ENCODE measurements at regions not wholly inside any gene's neighbourhood (a gene's known extent, or its start where the extent isn't known, plus 50 kb on each side); places are given as distances from the start of the nearest gene placed in this dataset.

DNA sequence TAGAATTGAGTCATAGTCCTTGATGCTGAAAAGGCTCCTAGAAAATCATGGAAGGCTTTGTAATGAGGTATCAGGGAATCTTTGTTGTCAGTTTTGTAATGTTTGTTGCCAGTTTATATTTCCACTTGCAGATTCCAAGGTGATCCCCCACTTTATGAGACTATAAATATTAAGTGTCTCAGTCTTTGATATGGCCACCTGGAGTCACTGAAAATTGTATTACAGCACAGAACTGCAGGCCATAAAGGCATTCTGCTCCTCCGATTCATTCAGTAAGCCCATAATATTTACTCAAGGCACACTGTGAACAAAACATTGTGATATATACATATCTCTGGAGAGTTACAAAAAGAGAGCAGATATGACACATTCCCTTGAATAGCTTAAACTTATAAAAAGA is 457.8 kb upstream of the ZNF385D start:
- no peaks in the 10 kb centered on the region for H3K4me1 ChIP-seq (ENCODE audit: insufficient read depth, low read length)
- no TSS peak for BruUV-seq (replicated peaks)
- DNase-seq (no peak), ATAC-seq (peak; percentile 57)
- intact Hi-C loops (cut with micrococcal nuclease), result no loop called here
- no peak overlapping the region for H3K9ac ChIP-seq (ENCODE audit: low read length)
- H3K9me3 ChIP-seq (ENCODE audit: low read length), result no peaks in the 10 kb centered on the region
- no peaks in the 10 kb centered on the region for H3K36me3 ChIP-seq (ENCODE audit: low read depth, low read length)
- no peak overlapping the region for H3K4me2 ChIP-seq (ENCODE audit: low read length)
- H3K9me2 ChIP-seq (replicated peaks; ENCODE audit: low read length), result no peaks in the 10 kb centered on the region
- H4K20me1 ChIP-seq (ENCODE audit: low read length), result no peaks in the 10 kb centered on the region
- TF ChIP-seq, protein P1, sequence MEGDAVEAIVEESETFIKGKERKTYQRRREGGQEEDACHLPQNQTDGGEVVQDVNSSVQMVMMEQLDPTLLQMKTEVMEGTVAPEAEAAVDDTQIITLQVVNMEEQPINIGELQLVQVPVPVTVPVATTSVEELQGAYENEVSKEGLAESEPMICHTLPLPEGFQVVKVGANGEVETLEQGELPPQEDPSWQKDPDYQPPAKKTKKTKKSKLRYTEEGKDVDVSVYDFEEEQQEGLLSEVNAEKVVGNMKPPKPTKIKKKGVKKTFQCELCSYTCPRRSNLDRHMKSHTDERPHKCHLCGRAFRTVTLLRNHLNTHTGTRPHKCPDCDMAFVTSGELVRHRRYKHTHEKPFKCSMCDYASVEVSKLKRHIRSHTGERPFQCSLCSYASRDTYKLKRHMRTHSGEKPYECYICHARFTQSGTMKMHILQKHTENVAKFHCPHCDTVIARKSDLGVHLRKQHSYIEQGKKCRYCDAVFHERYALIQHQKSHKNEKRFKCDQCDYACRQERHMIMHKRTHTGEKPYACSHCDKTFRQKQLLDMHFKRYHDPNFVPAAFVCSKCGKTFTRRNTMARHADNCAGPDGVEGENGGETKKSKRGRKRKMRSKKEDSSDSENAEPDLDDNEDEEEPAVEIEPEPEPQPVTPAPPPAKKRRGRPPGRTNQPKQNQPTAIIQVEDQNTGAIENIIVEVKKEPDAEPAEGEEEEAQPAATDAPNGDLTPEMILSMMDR (conservative IDR thresholded peaks at IDR 0.05; ENCODE audit: low read depth, low read length), result no peak
- TF ChIP-seq EZH2phosphoT487 (IDR thresholded peaks at IDR 0.05; ENCODE audit: borderline replicate concordance, low read length), result no peak
- TF ChIP-seq EZH2 (IDR thresholded peaks at IDR 0.05; ENCODE audit: low read length, unreplicated experiment), result no peak
- H2AFZ ChIP-seq (ENCODE audit: low read length), result no peak overlapping the region
- H3K79me2 ChIP-seq (ENCODE audit: low read length), result no peaks in the 10 kb centered on the region
- no peaks in the 10 kb centered on the region for H3F3A ChIP-seq (ENCODE audit: low read length, unreplicated experiment)
- H3K27ac ChIP-seq (ENCODE audit: low read length), result no peak overlapping the region
- H3K27me3 ChIP-seq (ENCODE audit: low read length), result no peaks in the 10 kb centered on the region
- ChIA-PET POLR2A (ENCODE audit: unreplicated experiment) (interaction anchor here (0.5 kb wide), 1 partner anchor 1512 kb away, joined by 13 read pairs; no protein-coding TSS in a partner anchor), CTCF (no interaction called here)
- no peak overlapping the region for H3K4me3 ChIP-seq (ENCODE audit: low read length)

DNA sequence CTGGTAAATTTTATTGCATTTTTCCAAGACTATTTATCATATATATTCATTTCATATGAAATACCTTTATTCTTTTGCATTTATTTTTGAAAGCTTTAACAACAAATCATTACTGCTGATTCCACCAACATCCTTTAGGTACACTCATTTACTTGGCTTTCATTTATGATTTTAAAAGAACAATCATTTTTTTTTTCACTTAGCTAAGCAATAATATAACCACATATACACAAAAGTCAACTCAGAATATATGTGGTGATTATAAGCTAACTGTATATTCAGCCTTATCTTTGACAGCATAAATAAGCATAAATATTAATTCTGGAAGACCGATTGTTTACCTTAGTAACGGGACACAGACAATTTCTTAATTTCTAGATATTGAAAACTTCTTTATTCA is 458.6 kb upstream of the ZNF385D start:
- no peak for TF ChIP-seq EZH2 (IDR thresholded peaks at IDR 0.05; ENCODE audit: low read length, unreplicated experiment)
- no peak for TF ChIP-seq EZH2phosphoT487 (IDR thresholded peaks at IDR 0.05; ENCODE audit: borderline replicate concordance, low read length)
- TF ChIP-seq, protein P1 (conservative IDR thresholded peaks at IDR 0.05; ENCODE audit: low read depth, low read length), result no peak
- Histone ChIP-seq H3K36me3 (ENCODE audit: low read depth, low read length) (no peaks in the 10 kb centered on the region), H3K79me2 (ENCODE audit: low read length) (no peaks in the 10 kb centered on the region), H3K9ac (ENCODE audit: low read length) (no peak overlapping the region), H4K20me1 (ENCODE audit: low read length) (no peaks in the 10 kb centered on the region), H3K4me3 (ENCODE audit: low read length) (no peak overlapping the region), H2AFZ (ENCODE audit: low read length) (no peak overlapping the region), H3K4me2 (ENCODE audit: low read length) (no peak overlapping the region), H3F3A (ENCODE audit: low read length, unreplicated experiment) (no peaks in the 10 kb centered on the region), H3K9me2 (replicated peaks; ENCODE audit: low read length) (no peaks in the 10 kb centered on the region), H3K9me3 (ENCODE audit: low read length) (no peaks in the 10 kb centered on the region), H3K4me1 (ENCODE audit: insufficient read depth, low read length) (no peaks in the 10 kb centered on the region), H3K27ac (ENCODE audit: low read length) (no peak overlapping the region), H3K27me3 (ENCODE audit: low read length) (no peaks in the 10 kb centered on the region)
- POLR2A ChIA-PET (ENCODE audit: unreplicated experiment), result no interaction called here
- DNase-seq, result no peak
- intact Hi-C loops (cut with micrococcal nuclease), result no loop called here
- CTCF ChIA-PET, result no interaction called here
- no TSS peak for BruUV-seq (replicated peaks)
- ATAC-seq, result no peak

DNA sequence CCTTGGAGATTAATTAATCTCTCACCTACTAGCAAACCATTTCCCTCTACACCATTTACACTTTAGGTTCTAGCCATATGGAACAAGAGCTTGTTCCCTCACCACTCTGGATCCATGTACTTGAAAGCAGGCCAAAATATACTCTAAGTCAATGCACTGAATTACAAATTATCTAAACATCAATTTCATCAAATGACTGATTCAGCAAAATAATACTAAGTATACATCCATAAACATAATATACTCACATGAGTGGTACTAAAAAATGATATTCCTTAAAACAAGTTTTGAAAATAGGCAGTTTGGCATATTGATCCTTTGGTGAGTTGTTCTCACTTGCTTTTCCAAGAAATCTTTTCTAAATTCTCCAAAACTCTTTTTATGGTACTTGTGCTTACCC is 459.7 kb upstream of the ZNF385D start:
- no peak for TF ChIP-seq EZH2phosphoT487 (IDR thresholded peaks at IDR 0.05; ENCODE audit: borderline replicate concordance, low read length)
- TF ChIP-seq EZH2 (IDR thresholded peaks at IDR 0.05; ENCODE audit: low read length, unreplicated experiment), result no peak
- TF ChIP-seq, protein P1 (conservative IDR thresholded peaks at IDR 0.05; ENCODE audit: low read depth, low read length), result no peak
- H3K36me3 ChIP-seq (ENCODE audit: low read depth, low read length), result no peaks in the 10 kb centered on the region
- ChIA-PET POLR2A (ENCODE audit: unreplicated experiment) (no interaction called here), CTCF (no interaction called here)
- H3K27me3 ChIP-seq (ENCODE audit: low read length), result no peaks in the 10 kb centered on the region
- no peak for ATAC-seq
- intact Hi-C loops (cut with micrococcal nuclease), result no loop called here
- no peaks in the 10 kb centered on the region for H3K9me3 ChIP-seq (ENCODE audit: low read length)
- H3K4me2 ChIP-seq (ENCODE audit: low read length), result no peak overlapping the region
- DNase-seq, result no peak
- BruUV-seq (replicated peaks), result no TSS peak
- no peak overlapping the region for H3K9ac ChIP-seq (ENCODE audit: low read length)
- no peaks in the 10 kb centered on the region for H4K20me1 ChIP-seq (ENCODE audit: low read length)
- no peaks in the 10 kb centered on the region for H3F3A ChIP-seq (ENCODE audit: low read length, unreplicated experiment)
- no peaks in the 10 kb centered on the region for H3K9me2 ChIP-seq (replicated peaks; ENCODE audit: low read length)
- H3K4me1 ChIP-seq (ENCODE audit: insufficient read depth, low read length), result no peaks in the 10 kb centered on the region
- no peak overlapping the region for H2AFZ ChIP-seq (ENCODE audit: low read length)
- H3K27ac ChIP-seq (ENCODE audit: low read length), result no peak overlapping the region
- H3K4me3 ChIP-seq (ENCODE audit: low read length), result no peak overlapping the region
- no peaks in the 10 kb centered on the region for H3K79me2 ChIP-seq (ENCODE audit: low read length)
